ENCODE measurements at regions not wholly inside any gene's neighbourhood (a gene's known extent, or its start where the extent isn't known, plus 50 kb on each side); places are given as distances from the start of the nearest gene placed in this dataset.

GRCh38 chr10:10776363-10776762 is 241.3 kb upstream of the CELF2 start:
- no peak overlapping the region for H3K4me3 ChIP-seq (ENCODE audit: low read length)
- peaks cover 21% of the 10 kb centered on the region for H3K27me3 Mint-ChIP-seq
- TF ChIP-seq, protein P1, sequence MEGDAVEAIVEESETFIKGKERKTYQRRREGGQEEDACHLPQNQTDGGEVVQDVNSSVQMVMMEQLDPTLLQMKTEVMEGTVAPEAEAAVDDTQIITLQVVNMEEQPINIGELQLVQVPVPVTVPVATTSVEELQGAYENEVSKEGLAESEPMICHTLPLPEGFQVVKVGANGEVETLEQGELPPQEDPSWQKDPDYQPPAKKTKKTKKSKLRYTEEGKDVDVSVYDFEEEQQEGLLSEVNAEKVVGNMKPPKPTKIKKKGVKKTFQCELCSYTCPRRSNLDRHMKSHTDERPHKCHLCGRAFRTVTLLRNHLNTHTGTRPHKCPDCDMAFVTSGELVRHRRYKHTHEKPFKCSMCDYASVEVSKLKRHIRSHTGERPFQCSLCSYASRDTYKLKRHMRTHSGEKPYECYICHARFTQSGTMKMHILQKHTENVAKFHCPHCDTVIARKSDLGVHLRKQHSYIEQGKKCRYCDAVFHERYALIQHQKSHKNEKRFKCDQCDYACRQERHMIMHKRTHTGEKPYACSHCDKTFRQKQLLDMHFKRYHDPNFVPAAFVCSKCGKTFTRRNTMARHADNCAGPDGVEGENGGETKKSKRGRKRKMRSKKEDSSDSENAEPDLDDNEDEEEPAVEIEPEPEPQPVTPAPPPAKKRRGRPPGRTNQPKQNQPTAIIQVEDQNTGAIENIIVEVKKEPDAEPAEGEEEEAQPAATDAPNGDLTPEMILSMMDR (IDR thresholded peaks at IDR 0.05), result no peak
- ChIA-PET POLR2A (no interaction called here), CTCF (no interaction called here)
- H3K27ac Mint-ChIP-seq, result no peak overlapping the region
- H3K9me3 Mint-ChIP-seq, result no peaks in the 10 kb centered on the region
- H3K27me3 ChIP-seq (ENCODE audit: control insufficient read depth in 1 of 2, insufficient read depth in 2 of 2, low read length in 2 of 2), result no peaks in the 10 kb centered on the region
- H3K4me1 ChIP-seq (ENCODE audit: insufficient read depth, low read length), result no peaks in the 10 kb centered on the region
- ATAC-seq (ENCODE audit: poor library complexity) (no peak), DNase-seq (no peak)
- no peaks in the 10 kb centered on the region for H3K36me3 ChIP-seq (ENCODE audit: insufficient read depth, low read length)
- no peaks in the 10 kb centered on the region for H3K9me3 ChIP-seq (ENCODE audit: control insufficient read depth in 1 of 2, insufficient read depth in 1 of 2, low read length in 2 of 2)
- no peak overlapping the region for H3K4me3 Mint-ChIP-seq
- H3K36me3 Mint-ChIP-seq (ENCODE audit: low read depth), result no peaks in the 10 kb centered on the region
- no peak overlapping the region for H3K27ac ChIP-seq (ENCODE audit: low read depth in 1 of 2, low read length in 2 of 2)
- intact Hi-C loops (cut with DNase I, micrococcal nuclease), result no loop called here
- H3K4me1 Mint-ChIP-seq (ENCODE audit: low read depth), result no peaks in the 10 kb centered on the region

DNA sequence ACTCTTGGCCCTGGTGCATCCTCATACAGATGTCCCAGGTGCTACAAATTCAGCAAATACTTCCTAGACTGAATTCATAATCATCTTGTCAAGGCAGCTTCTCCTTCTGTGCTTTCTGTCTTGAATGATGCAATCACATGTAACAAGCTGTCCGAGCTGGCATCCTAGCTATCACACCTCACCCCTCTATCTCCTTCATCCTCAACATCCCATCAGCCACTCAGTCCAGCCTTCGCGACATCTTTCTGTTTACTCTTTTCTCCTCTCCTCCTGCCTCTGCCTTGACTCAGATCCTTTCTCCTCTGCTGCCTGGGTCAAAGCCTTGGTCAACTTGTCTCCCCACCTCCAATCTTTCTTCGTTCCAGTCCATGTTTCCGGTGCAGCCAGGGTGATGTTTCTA is 240.4 kb upstream of the CELF2 start:
- ChIA-PET POLR2A (no interaction called here), CTCF (interaction anchor here (0.6 kb wide), 1 partner anchor 14 kb away, joined by 3 read pairs; no protein-coding TSS in a partner anchor)
- no peaks in the 10 kb centered on the region for H3K36me3 Mint-ChIP-seq (ENCODE audit: low read depth)
- H3K27me3 Mint-ChIP-seq, result peaks cover 21% of the 10 kb centered on the region
- H3K36me3 ChIP-seq (ENCODE audit: insufficient read depth, low read length), result no peaks in the 10 kb centered on the region
- H3K4me3 Mint-ChIP-seq, result no peak overlapping the region
- H3K4me1 Mint-ChIP-seq (ENCODE audit: low read depth), result no peaks in the 10 kb centered on the region
- H3K27ac ChIP-seq (ENCODE audit: low read depth in 1 of 2, low read length in 2 of 2), result no peak overlapping the region
- intact Hi-C loops (cut with DNase I, micrococcal nuclease), result no loop called here
- H3K27me3 ChIP-seq (ENCODE audit: control insufficient read depth in 1 of 2, insufficient read depth in 2 of 2, low read length in 2 of 2), result no peaks in the 10 kb centered on the region
- H3K9me3 ChIP-seq (ENCODE audit: control insufficient read depth in 1 of 2, insufficient read depth in 1 of 2, low read length in 2 of 2), result no peaks in the 10 kb centered on the region
- no peak for DNase-seq
- TF ChIP-seq, protein P1 (IDR thresholded peaks at IDR 0.05), result no peak
- no peaks in the 10 kb centered on the region for H3K9me3 Mint-ChIP-seq
- no peak overlapping the region for H3K27ac Mint-ChIP-seq
- ATAC-seq (ENCODE audit: poor library complexity), result no peak
- H3K4me3 ChIP-seq (ENCODE audit: low read length), result no peak overlapping the region
- H3K4me1 ChIP-seq (ENCODE audit: insufficient read depth, low read length), result no peaks in the 10 kb centered on the region

DNA sequence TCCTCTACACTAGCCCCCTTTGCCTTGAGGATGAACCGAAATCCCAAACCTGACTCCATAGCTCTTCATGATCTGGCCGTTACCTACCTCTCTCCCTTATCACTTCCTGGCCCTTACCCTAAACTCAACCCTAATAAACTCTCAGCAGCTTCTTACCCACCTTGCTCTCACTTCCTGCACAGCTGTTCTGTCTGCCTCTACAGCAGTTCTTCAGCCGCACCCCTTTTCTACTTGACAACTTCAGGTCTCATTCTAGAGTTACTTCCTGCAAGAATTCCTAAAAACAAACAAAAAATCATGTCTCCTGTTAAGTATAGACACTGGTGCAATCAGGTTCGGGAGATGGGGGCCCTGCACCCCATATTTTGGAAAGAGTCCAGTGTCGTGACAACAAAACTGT is 239.9 kb upstream of the CELF2 start:
- intact Hi-C loops (cut with DNase I, micrococcal nuclease), result no loop called here
- Mint-ChIP-seq H3K9me3 (no peaks in the 10 kb centered on the region), H3K4me3 (no peak overlapping the region), H3K27me3 (peaks cover 21% of the 10 kb centered on the region), H3K27ac (no peak overlapping the region), H3K36me3 (ENCODE audit: low read depth) (no peaks in the 10 kb centered on the region), H3K4me1 (ENCODE audit: low read depth) (no peaks in the 10 kb centered on the region)
- ATAC-seq (ENCODE audit: poor library complexity), result no peak
- Histone ChIP-seq H3K4me1 (ENCODE audit: insufficient read depth, low read length) (no peaks in the 10 kb centered on the region), H3K27me3 (ENCODE audit: control insufficient read depth in 1 of 2, insufficient read depth in 2 of 2, low read length in 2 of 2) (no peaks in the 10 kb centered on the region), H3K9me3 (ENCODE audit: control insufficient read depth in 1 of 2, insufficient read depth in 1 of 2, low read length in 2 of 2) (no peaks in the 10 kb centered on the region), H3K27ac (ENCODE audit: low read depth in 1 of 2, low read length in 2 of 2) (no peak overlapping the region), H3K36me3 (ENCODE audit: insufficient read depth, low read length) (no peaks in the 10 kb centered on the region), H3K4me3 (ENCODE audit: low read length) (no peak overlapping the region)
- DNase-seq, result no peak
- TF ChIP-seq, protein P1 (IDR thresholded peaks at IDR 0.05), result no peak
- CTCF ChIA-PET, result interaction anchor here (0.6 kb wide), 1 partner anchor 14 kb away, joined by 3 read pairs; no protein-coding TSS in a partner anchor
- POLR2A ChIA-PET, result no interaction called here

All from CD4-positive, alpha-beta T cell (primary cell).